IMR-90 (cell line): ENCODE measurements at regions not wholly inside any gene's neighbourhood (a gene's known extent, or its start where the extent isn't known, plus 50 kb on each side); places are given as distances from the start of the nearest gene placed in this dataset.
A peak's percentile ranks its signal among the peaks of the same experiment; 100 is the strongest.

ENCODE experiments used
- ATAC-seq: fragments of 200-7000 bp; cut with Tn5 transposase; 2 replicates; pipeline ENCODE4 v1.9.1; 2020; ENCODE audit warnings: low read depth, mild to moderate bottlenecking, moderate library complexity
- BruUV-seq: library from RNA; stranded (reverse); fragments of 400-500 nt; replicated peaks from 2 replicates; lab custom pipeline; 2021; lab: Mats Ljungman, UMichigan
- CTCF ChIA-PET: fragments of 300-600 bp; formaldehyde crosslinking; extraction: SDS; loops from one replicate; lab custom pipeline; 2021; ENCODE audit warnings: antibody characterized with exemption; lab: Yijun Ruan, JAX
- POLR2A ChIA-PET: fragments of 300-600 bp; sonication (Branson Sonifier 250); formaldehyde crosslinking; loops from one replicate; lab custom pipeline; 2022; ENCODE audit warnings: antibody characterized with exemption; ENCODE audit not compliant: unreplicated experiment; lab: Charles Lee
- DNase-seq: peaks from one replicate; pipeline ENCODE4 v3.0.0; 2013
- H2AFZ ChIP-seq: replicated peaks from 2 replicates; pipeline ENCODE3; 2013; ENCODE audit warnings: low read length, mild to moderate bottlenecking; ENCODE audit not compliant: poor library complexity
- H2AK5ac ChIP-seq: 2 replicates; pipeline ENCODE4 v1.6.1; 2013; ENCODE audit warnings: low read depth, low read length, inconsistent platforms
- H2AK9ac ChIP-seq: replicated peaks from 2 replicates; pipeline ENCODE3; 2013; ENCODE audit warnings: mild to moderate bottlenecking, low read depth, low read length, moderate library complexity; ENCODE audit not compliant: poor library complexity
- H2BK120ac ChIP-seq: 2 replicates; pipeline ENCODE4 v1.6.1; 2013; ENCODE audit warnings: low read depth, low read length, inconsistent platforms
- H2BK15ac ChIP-seq: 3 replicates; pipeline ENCODE4 v1.6.1; 2013; ENCODE audit warnings: low read depth, low read length, inconsistent platforms
- H2BK20ac ChIP-seq: 2 replicates; pipeline ENCODE4 v1.6.1; 2013; ENCODE audit warnings: low read depth, mild to moderate bottlenecking, inconsistent platforms, low read length, moderate library complexity
- H2BK5ac ChIP-seq: 2 replicates; pipeline ENCODE4 v1.6.1; 2013; ENCODE audit warnings: mild to moderate bottlenecking, low read depth, low read length, inconsistent platforms; ENCODE audit not compliant: poor library complexity, severe bottlenecking
- H3K14ac ChIP-seq: replicated peaks from 2 replicates; pipeline ENCODE4 v1.6.1; 2013; ENCODE audit warnings: low read depth, low read length, inconsistent platforms
- H3K18ac ChIP-seq: 2 replicates; pipeline ENCODE4 v1.6.1; 2013; ENCODE audit warnings: low read depth, low read length, control low read depth
- H3K23ac ChIP-seq: 2 replicates; pipeline ENCODE4 v1.6.1; 2013; ENCODE audit warnings: low read depth, low read length, inconsistent platforms
- H3K27ac ChIP-seq: 2 replicates; pipeline ENCODE4 v1.5.1; 2013; ENCODE audit warnings: mild to moderate bottlenecking, control low read depth, low read length; ENCODE audit not compliant: insufficient read depth
- H3K27me3 ChIP-seq: 2 replicates; pipeline ENCODE4 v1.6.1; 2013; ENCODE audit warnings: low read length; ENCODE audit not compliant: control insufficient read depth, insufficient read depth
- H3K36me3 ChIP-seq: 2 replicates; pipeline ENCODE4 v1.6.1; 2013; ENCODE audit warnings: low read length, mixed read lengths; ENCODE audit not compliant: control insufficient read depth, insufficient read depth
- H3K4ac ChIP-seq: 2 replicates; pipeline ENCODE4 v1.6.1; 2013; ENCODE audit warnings: low read depth, low read length, inconsistent platforms
- H3K4me1 ChIP-seq: 2 replicates; pipeline ENCODE4 v1.6.1; 2013; ENCODE audit warnings: low read length, mixed read lengths; ENCODE audit not compliant: control insufficient read depth, insufficient read depth
- H3K4me2 ChIP-seq: 2 replicates; pipeline ENCODE4 v1.6.1; 2013; ENCODE audit warnings: low read depth, mild to moderate bottlenecking, control low read depth, low read length, moderate library complexity
- H3K4me3 ChIP-seq: 2 replicates; pipeline ENCODE4 v1.5.1; 2013; ENCODE audit warnings: low read depth, mild to moderate bottlenecking, control low read depth, low read length, moderate library complexity; ENCODE audit not compliant: insufficient read depth
- H3K56ac ChIP-seq: 2 replicates; pipeline ENCODE4 v1.6.1; 2013; ENCODE audit warnings: low read length, inconsistent platforms; ENCODE audit not compliant: insufficient read depth; ENCODE audit errors: extremely low read depth
- H3K79me1 ChIP-seq, 2 experiments: 2 replicates each; pipeline ENCODE4 v1.6.1; 2013; ENCODE audit warnings: low read length in 2 of 2, inconsistent platforms in 1 of 2, low read depth in 1 of 2
- H3K9ac ChIP-seq: 2 replicates; pipeline ENCODE4 v1.6.1; 2013; ENCODE audit warnings: low read depth, low read length, control low read depth
- H3K9me1 ChIP-seq: 2 replicates; pipeline ENCODE4 v1.6.1; 2013; ENCODE audit warnings: low read length, inconsistent platforms; ENCODE audit not compliant: insufficient read depth
- H3K9me3 ChIP-seq: 2 replicates; pipeline ENCODE4 v1.6.1; 2013; ENCODE audit warnings: low read length; ENCODE audit not compliant: control insufficient read depth, insufficient read depth
- H4K20me1 ChIP-seq: 2 replicates; pipeline ENCODE4 v1.6.1; 2013; ENCODE audit warnings: low read length, inconsistent platforms; ENCODE audit not compliant: insufficient read depth
- H4K5ac ChIP-seq: 2 replicates; pipeline ENCODE4 v1.6.1; 2013; ENCODE audit warnings: mild to moderate bottlenecking, low read depth, low read length, control low read depth
- H4K8ac ChIP-seq, 2 experiments: 2 replicates each; pipeline ENCODE4 v1.6.1; 2013; ENCODE audit warnings: low read depth in 2 of 2, low read length in 2 of 2, control low read depth in 1 of 2, inconsistent platforms in 1 of 2
- H4K91ac ChIP-seq: 2 replicates; pipeline ENCODE4 v1.6.1; 2013; ENCODE audit warnings: low read depth, low read length, inconsistent platforms; ENCODE audit not compliant: insufficient read depth
- FOS ChIP-seq: fragments of 150-350 bp; IDR thresholded peaks from 2 replicates; pipeline ENCODE4 v1.6.1; 2016; ENCODE audit warnings: low read depth, low read length
- MXI1 ChIP-seq: IDR thresholded peaks from 2 replicates; pipeline ENCODE4 v1.6.1; 2012; ENCODE audit warnings: low read depth, mild to moderate bottlenecking, low read length, moderate library complexity, borderline replicate concordance
- NFE2L2 ChIP-seq: fragments of 150-350 bp; IDR thresholded peaks from 2 replicates; pipeline ENCODE4 v1.6.1; 2016; ENCODE audit warnings: low read depth, mild to moderate bottlenecking, low read length
- POLR2A ChIP-seq: IDR thresholded peaks from 2 replicates; pipeline ENCODE4 v1.6.1; 2012; ENCODE audit warnings: mild to moderate bottlenecking, low read depth, low read length
- SMC3 ChIP-seq: fragments of 150-350 bp; IDR thresholded peaks from 2 replicates; pipeline ENCODE4 v1.6.1; 2016; ENCODE audit warnings: low read depth, mild to moderate bottlenecking, antibody characterized with exemption, low read length, moderate library complexity
- WGBS, 2 experiments: methylation state at CpG; one replicate each; pipeline versions ENCODE4 v1.1.5 to v1.1.7; 2013; ENCODE audit warnings: missing lambda C conversion rate in 2 of 2; ENCODE audit not compliant: insufficient read length in 1 of 2; ENCODE audit errors: extremely low coverage in 2 of 2; 5-methylcytosine and 5-hydroxymethylcytosine counted together
- dilution Hi-C: fragments of 300-500 bp; cut with HindIII; formaldehyde crosslinking; loops from one replicate; pipeline ENCODE4 v1.14.3; 2018; ENCODE audit warnings: low sequenced_read_pairs; ENCODE audit not compliant: unreplicated experiment
- in situ Hi-C: fragments of 300-500 bp; cut with MboI; formaldehyde crosslinking; loops from 3 replicates; pipeline ENCODE4 v1.14.3; 2019; ENCODE audit warnings: low sequenced_read_pairs, inconsistent platforms, mixed read lengths
- intact Hi-C: fragments of 100-400 bp; cut with micrococcal nuclease; formaldehyde crosslinking; loops from 2 replicates; pipeline ENCODE4 v1.10.0; 2022
- TF ChIP-seq, protein P1 (sequence below): fragments of 150-350 bp; IDR thresholded peaks from 2 replicates; pipeline ENCODE4 v1.6.1; 2016; ENCODE audit warnings: low read depth, mild to moderate bottlenecking, low read length, moderate library complexity, borderline replicate concordance

DNA sequence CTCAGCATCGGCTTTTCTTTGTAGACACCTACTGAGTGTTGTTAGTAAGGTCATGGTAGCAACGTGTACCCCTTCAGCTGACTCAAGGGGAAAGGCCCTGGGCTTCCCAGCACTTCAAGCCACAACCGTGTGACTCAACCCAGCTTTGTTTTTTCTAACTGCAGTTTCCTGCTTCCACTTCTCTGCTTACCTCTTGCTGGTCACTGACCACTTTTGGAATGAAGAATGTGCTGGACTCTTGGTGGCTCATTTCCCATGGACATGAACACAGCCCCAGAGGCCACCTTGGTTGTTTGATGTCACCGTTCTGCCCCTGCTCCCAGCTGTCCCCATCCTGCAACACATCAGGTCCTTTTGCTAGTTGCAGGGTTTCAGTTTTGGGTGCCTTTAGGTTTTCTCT is 69.5 kb upstream of the ZNF438 start:
- no peak overlapping the region for H3K4me3 ChIP-seq
- no peaks in the 10 kb centered on the region for H3K9me3 ChIP-seq
- peak overlapping the region; percentile 87 for H2BK5ac ChIP-seq
- peak overlapping the region; percentile 78 for H3K23ac ChIP-seq
- POLR2A ChIA-PET = no interaction called here
- dilution Hi-C loops = no loop called here
- in situ Hi-C loops = no loop called here
- intact Hi-C loops = no loop called here
- H3K4me2 ChIP-seq = no peak overlapping the region
- H2AK5ac ChIP-seq = peak overlapping the region; percentile 88
- no TSS peak for BruUV-seq
- peak overlapping the region; percentile 79 for H2AK9ac ChIP-seq
- peak overlapping the region; percentile 11; the same call in 1 of the 2 replicates for H3K9ac ChIP-seq
- peak overlapping the region; percentile 75 for H4K91ac ChIP-seq
- H2BK20ac ChIP-seq = peak overlapping the region; percentile 89
- CTCF ChIA-PET = interaction anchor here (0.6 kb wide), 1 partner anchor 225 kb away, joined by 3 read pairs; no protein-coding TSS in a partner anchor
- H3K4me1 ChIP-seq = peaks cover 17% of the 10 kb centered on the region
- peak overlapping the region; percentile 59 for H3K14ac ChIP-seq
- peak overlapping the region; percentile 39 for H3K27ac ChIP-seq
- no peaks in the 10 kb centered on the region for H3K36me3 ChIP-seq
- peak overlapping the region; percentile 38; the same call in 1 of the 2 replicates for H4K5ac ChIP-seq
- ATAC-seq (peak; percentile 82), DNase-seq (peak; percentile 93)
- H3K27me3 ChIP-seq = no peaks in the 10 kb centered on the region
- peak overlapping the region; percentile 97 for H2BK120ac ChIP-seq
- H3K9me1 ChIP-seq = peaks cover 24% of the 10 kb centered on the region
- H4K8ac ChIP-seq = peak overlapping the region; percentile 14 to 91; a peak in 3 of 4 replicates
- H2BK15ac ChIP-seq = peak overlapping the region; percentile 64; the same call in 2 of the 3 replicates
- TF ChIP-seq, protein P1, sequence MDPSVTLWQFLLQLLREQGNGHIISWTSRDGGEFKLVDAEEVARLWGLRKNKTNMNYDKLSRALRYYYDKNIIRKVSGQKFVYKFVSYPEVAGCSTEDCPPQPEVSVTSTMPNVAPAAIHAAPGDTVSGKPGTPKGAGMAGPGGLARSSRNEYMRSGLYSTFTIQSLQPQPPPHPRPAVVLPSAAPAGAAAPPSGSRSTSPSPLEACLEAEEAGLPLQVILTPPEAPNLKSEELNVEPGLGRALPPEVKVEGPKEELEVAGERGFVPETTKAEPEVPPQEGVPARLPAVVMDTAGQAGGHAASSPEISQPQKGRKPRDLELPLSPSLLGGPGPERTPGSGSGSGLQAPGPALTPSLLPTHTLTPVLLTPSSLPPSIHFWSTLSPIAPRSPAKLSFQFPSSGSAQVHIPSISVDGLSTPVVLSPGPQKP = no peak
- TF ChIP-seq SMC3 (peak; percentile 12; the same call in 1 of the 2 replicates), MXI1 (0 out of 2 replicates have a peak, but pooled peaks have one; percentile 31), POLR2A (no peak), NFE2L2 (no peak), FOS (peak; percentile 81)
- no peaks in the 10 kb centered on the region for H4K20me1 ChIP-seq
- H3K18ac ChIP-seq = peak overlapping the region; percentile 28
- peak overlapping the region; percentile 85 for H3K4ac ChIP-seq
- peaks cover 0 to 13% of the 10 kb centered on the region in 2 experiments; a peak in 2 of 4 replicates for H3K79me1 ChIP-seq
- H2AFZ ChIP-seq = peak overlapping the region; percentile 74
- peak overlapping the region; percentile 58 for H3K56ac ChIP-seq
- no CpG with 5 or more reads among the region's 4 CpGs for WGBS, 2 experiments
